ENCODE measurements at regions not wholly inside any gene's neighbourhood (a gene's known extent, or its start where the extent isn't known, plus 50 kb on each side); places are given as distances from the start of the nearest gene placed in this dataset.
"Not testable (repeated sequence)": the region's sequence is repeated elsewhere in the genome, so short reads cannot be mapped to it uniquely, and the experiment has no call there.

DNA sequence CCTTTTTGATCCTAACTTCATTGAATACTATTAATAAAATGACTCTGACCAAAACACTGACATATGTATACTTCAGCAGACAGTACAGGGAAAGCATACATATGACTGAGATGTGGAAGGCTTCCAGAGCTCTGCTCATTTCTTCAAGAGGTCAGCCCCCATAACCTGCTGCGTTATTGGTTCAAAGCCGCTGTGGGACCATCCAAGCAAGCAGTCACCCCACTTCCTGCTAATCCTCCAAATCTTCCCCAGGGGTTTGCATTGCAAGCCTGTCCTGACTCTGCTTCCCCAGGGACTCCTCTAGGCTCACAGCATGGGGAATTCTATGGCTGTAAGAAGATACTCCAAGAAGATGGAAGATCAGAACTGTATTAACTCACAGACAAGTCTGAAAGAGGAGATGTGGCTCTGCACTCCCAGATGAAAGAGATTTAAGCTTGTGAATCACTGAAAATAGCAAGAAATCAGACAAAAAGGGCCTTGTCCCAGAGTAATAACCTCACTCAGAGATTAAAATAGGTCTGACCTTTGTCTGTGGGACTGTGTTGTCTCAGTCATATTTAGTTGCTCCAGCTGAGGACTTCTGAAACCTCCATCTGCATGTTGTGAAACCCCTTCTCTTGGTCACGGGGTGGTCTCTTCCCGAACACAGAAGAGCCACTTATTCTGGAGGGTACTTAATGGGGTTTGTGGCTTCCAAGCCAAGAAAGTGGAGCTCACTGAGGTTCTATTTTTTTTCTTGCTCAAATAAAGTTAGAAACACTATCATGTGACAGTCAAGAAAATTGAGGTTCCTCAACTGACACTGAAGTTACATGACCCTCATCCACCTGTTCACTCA, 101.5 kb upstream of the MARCKS start:
- DNase-seq: no peak

DNA sequence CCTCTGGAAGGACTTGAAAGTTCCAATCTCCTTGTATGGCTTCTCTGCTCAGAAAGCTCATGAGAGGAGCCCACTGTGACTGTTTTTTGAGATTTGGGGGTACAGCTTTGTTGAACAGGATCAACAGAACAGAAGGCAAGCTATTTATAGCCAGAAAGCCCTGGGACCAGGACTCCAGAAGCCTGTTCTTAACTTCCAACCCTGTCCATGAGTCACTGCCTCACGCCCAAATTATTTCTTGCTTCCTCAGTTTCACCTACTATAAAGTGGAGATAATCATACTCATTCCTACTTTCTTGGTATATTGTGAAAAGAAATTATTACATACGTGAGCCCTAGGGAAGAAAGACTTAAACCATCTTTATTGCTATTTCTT, 100.9 kb upstream of the MARCKS start:
- DNase-seq: no peak

DNA sequence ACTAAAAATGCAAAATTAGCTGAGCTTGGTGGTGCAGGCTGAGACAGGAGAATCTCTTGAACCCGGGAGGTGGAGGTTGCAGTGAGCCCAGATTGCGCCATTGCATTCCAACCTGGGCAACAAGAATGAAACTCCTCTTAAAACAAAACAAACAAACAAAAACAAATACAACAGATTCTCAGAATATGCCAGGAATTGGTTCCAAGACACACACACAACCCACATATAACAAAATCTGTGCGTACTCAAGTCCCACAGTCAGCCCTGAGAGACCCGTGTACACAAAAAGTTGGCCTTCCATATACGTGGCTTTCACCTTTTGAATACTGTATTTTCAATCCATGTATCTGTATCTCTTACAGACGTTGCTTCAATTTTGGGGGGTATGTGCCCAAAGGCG, 98.9 kb upstream of the MARCKS start:
- no peak for DNase-seq

DNA sequence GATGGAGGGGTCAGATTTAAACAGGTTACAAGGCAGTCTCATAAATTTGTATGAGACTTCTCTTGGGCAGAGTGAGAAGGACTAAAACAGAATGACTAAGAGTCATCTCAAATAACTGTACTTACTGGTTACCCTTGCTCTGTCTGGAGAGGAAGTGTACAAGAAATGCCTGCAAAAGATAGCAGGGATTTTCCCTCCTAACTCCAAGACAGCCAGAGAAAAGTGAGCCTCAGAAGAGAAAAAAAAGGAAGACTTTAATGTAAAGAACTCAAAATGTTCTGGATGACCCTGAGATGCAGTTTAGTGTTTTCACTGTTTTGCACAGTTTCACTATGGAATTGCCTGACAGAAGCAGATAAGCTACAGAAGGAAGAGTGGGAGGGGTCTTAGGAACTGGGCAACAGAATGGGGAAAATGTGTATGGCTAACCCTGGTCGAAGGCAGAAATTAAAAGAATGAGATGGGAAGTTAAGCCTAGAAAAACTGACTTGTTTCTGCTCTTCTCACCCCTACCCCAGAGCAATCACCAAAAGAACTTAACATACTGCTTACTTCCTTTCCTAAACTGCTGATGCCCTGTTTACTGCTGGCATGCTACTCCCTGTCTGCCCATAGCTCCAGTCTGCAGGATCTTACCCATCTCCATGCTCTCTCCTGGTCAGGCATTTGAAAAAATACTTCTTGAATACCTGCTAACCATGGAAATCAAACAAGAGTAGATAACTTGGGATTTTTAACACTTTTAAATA, 98.1 kb upstream of the MARCKS start:
- DNase-seq: no peak

DNA sequence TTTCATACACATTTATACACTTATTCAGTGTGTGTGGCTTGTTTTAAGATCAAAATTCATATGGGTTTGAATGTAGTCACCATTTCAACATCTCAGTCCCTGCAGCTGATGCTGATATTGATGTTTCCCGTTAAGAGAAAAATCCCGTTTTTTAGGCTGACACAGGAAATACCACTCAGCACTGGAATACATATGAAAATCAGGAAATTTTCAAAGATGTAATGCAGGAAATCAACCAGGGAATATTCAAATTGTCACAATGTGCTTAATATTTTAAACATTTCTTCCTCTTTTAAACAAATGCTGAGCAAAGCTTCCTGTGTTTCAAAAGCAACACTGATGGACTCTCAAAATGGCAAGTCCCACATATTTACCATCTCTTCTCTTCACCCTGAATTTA, 94.5 kb upstream of the MARCKS start:
- no peak for DNase-seq

DNA sequence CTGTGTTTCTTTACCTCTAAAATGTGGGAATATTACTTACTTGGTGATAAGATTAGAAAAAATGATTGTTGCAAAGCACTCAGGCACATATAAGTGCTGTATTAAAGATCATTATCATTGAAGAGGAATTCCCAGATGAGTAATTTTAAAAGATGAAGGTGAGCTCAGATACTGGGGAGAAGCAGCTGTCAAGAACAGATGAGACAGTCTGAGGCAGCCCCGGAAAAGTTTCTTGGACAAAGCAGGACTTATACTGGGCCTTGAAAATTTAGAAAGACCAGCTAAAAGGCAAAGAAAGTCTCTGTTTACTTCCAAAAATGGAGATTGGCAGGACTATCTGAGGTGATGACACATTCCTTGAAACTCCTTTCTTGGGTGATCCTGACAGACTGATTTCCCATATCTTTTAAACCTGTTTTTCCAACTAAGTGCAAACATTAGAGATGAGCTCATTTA, 93.8 kb upstream of the MARCKS start:
- DNase-seq: no peak

DNA sequence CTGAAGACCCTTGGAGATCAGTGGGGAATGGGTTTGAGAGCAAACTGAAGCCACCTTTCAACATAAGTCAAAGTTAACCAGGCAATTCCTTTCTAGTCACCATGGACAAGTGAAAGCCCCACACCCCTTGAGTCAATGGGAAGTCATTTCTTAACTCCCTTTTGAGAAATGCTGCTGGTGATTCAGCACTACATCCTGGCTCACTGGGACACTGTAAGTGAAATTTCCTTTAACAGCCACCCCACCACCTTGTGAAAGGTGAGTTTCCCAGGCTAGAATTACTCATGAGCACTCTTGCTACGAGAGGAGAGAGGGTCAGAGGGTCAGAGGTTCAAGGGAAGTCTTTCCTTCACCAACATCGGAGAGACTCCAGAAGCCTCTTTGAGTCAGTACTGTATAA, 93.3 kb upstream of the MARCKS start:
- no peak for DNase-seq

DNA sequence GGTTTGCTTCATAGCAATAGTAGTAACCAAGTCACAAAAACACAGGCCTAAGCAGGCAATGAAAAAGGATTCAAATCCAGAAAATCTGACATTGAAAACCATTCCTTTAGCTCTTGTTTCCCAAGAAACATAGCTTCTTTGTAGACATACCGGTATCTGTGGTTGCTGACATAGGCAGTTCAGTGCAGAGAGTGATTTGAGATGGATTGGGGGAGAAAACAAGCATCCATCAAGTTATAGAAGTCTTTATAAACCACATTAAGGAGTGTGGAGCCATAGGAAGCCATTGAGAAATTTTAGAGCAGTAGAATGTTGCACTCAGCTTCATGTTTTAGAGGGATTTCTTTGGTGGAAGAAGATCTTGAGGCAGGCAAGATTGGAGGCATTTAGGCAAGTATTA, 91.2 kb upstream of the MARCKS start:
- DNase-seq: no peak

DNA sequence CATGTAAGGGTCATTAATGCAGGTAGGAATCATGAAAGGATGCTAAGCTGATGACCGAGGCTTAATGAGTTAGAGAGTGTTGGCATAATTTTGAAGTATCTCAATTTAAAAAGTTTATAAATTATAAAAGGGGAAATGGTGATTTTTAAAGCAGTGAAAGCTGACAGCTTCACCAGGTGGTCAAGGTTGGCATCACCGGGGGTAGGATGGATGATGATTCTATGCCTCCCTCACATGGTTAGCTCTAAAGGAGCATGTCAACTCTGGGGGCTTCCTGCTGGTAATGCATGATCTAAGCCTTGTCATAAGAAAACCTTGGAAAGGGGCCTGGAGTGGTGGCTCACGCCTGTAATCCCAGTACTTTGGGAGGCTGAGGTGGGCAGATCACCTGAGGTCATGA, 89.2 kb upstream of the MARCKS start:
- no peak for DNase-seq

DNA sequence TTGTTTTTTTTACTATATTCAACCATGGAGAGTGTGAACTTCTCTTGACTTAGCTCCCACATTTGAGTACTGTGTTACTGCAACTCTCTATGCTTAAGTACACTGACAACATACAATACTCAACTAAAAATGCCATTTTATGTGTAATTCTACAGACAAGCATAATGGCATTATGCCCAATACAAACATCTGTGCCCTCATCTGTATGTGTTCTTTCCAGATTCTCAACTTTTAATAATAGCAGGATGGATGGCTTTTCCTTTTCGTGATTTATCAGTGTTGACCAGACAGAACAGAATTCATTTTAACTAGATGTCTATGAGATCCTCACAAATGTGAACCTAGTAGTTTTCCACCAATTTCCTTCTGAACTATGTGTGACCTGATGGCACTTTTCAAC, 84.2 kb upstream of the MARCKS start:
- no peak for DNase-seq

DNA sequence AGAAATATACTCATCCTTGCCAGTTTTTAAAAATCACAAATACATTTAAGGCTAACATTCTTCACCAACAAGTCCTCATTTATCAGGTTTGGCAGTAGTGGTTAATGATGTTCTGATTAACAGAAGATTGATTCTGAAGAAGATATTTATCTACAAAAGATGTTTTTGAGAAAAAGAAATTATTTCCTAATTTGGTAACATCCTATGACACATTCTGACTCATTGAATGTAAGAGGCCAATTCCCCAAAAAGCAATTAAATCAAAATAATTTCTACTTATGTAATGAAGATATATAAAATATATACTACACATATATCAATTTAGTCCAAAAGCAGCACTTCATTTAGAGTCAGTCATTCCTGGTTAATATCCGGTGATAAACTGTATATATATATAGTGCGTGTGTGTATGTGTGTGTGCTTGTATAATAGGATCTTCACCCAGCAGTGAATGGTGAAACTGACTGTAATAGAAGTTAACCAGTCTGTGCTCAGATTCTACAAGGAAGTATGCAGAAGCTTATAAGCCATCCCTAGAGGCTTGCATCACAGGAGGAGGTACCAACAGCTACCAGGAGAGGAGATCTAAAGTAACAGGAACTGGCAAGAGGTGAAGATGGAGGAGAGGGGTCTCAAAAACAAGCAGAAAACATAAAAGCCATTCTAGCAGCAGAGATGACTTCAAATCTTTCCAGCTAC, 82.9 kb upstream of the MARCKS start:
- DNase-seq: no peak

DNA sequence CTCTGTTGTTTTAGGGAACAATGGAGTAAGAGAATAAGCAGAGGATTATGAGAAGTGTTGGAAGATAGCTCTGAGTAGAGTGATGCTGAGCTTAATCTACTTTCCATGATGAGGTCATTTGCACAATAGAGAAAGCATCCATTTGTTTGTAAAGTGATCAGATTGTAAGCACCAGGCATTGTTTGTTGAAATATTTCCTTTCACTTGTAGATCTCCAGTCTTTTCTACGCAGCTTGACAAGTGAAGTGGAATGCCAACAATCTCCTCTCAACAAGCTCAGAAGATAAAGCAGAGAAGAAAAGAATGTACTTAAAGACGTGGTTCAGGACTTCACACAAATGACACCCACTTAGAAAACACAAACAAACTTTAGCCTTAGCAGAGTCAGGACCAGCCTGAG, 80.1 kb upstream of the MARCKS start:
- DNase-seq: no peak

DNA sequence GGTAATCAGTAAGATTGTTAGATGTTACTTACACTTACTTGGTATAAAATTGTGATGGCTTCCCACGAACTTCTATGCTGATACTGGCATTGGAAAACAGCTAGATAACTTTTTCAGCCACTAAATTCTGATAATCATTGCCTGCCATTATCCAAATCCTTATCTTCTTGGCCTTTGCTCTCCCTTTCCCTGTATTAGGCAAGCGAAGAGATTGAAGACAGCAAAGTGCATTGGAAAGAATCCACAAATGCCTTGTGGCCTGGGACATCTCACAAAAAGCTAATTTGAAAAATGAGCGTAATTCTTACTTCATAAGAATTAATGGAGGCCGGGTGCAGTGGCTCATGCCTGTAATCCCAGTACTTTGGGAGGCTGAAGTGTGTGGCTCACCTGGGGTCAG, 79.5 kb upstream of the MARCKS start:
- no peak for DNase-seq

DNA sequence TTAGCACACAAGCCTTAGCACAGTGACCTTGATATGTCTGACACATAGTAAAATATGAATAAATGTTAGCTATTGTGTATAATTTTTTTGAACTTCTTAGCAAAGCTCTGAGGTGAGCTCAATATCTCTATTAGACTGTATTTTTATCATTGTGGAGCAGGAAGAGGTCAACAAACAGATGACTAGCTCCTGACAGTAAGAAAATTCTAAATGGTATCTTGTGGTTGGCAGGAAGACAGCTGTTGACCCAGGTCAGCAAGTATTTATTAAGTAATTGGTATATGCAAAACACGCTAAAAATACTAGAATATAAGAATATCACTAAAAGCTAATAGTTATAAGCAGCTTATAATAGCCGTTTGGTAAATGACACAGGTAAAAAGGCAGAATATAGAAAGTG, 77.5 kb upstream of the MARCKS start:
- DNase-seq: no peak

DNA sequence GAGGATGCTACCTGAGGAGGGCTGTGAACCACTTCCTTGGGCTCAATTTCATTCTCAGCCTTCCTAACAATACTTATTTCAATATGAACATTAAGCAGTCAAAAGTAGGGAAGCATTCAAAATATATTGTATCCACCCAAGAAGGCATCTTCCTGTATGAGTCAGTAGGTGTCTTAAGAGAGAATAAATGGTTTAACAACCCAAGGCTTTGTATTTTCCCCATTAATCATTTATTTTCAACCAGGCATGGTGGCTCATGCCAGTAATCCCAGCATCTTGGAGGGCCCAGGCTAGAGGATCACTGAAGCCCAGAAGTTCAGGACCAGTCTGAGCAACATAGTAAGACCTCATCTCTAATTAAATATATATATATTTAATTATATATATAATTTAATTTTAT, 74.5 kb upstream of the MARCKS start:
- no peak for DNase-seq

DNA sequence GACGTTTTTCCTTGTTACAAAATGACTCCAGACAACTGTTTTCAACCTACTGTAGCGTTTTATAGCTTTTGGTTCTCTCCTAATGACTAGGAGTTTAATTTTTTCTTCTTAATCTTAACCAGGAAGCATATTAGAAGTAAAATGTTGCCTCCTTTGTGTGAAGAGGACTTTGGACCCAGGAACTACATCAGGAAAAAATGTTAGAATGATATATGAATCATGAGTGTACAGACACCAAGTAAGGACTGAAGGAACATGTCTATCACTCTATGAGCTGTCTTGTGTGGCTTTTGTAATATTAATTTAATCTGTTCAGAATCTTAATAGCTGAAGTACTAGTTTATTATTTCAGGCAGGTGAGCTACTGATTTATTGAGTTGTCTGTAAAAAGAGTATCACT, 71.0 kb upstream of the MARCKS start:
- no peak for DNase-seq

DNA sequence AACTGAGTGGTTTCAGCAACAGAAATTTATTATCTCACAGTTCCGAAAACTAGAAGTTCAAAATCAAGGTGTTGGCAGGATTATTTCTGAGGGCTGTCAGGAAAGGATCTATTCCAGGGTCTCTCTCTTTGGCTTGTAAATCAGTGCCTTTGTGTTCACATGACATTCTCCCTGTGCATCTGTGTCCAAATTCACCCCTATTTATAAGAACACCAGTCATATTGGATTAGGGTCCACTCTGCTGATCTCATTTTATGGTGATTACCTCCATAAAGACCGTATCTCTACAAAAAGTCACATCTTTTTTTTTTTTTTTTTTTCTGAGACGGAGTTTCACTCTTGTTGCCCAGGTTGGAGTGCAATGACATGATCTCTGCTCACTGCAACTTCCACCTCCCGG, 68.6 kb upstream of the MARCKS start:
- no peak for DNase-seq

DNA sequence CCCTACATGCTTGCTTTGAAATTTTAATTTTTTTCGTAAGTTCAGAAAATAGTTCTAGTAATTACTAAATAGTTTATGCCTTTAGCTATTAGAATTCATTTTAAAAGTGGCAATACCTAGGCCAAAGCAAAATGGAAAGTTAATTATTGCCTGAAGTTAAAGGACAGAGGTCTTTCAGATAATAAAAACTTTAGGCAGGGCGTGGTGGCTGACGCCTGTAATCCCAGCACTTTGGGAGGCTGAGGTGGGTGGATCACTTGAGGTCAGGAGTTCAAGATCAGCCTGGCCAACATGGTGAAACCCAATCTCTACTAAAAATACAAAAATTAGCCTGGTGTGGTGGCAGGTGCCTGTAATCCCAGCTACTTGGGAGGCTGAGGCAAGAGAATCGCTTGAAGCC, 65.9 kb upstream of the MARCKS start:
- DNase-seq: not testable (repeated sequence)

DNA sequence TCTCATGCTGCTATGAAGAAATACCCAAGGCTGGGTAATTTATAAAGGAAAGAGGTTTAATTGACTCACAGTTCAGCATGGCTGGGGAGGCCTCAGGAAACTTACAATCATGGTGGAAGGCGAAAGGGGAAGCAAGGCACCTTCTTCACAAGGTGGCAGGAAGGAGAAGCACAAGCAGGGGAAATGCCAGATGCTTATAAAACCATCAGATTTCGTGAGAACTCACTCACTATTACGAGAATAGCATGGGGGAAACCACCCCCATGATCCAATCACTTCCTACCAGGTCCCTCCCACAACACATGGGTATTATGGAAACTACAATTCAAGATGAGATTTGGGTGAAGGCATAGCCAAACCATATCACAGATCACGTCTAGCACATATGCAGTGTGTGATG, 61.8 kb upstream of the MARCKS start:
- not testable (repeated sequence) for DNase-seq

DNA sequence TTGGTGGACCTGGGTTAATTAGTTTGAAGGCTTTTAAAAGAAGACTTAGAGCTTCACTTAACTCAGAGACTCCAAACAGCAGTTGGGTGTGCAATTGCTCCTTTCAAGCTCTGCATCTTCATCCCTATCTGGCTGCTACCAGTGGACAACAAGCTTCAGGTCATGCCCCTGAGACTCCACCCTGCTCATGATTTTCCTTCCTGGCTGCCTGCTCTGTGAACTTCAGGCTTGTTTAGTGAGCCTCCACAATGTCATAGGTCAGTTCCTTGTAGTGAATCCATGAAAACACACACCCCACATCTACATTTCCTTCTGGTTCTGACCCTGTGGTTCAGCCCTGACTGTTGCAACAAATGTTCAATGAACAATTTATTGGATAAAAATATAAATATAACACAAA, 61.1 kb upstream of the MARCKS start:
- DNase-seq: no peak

DNA sequence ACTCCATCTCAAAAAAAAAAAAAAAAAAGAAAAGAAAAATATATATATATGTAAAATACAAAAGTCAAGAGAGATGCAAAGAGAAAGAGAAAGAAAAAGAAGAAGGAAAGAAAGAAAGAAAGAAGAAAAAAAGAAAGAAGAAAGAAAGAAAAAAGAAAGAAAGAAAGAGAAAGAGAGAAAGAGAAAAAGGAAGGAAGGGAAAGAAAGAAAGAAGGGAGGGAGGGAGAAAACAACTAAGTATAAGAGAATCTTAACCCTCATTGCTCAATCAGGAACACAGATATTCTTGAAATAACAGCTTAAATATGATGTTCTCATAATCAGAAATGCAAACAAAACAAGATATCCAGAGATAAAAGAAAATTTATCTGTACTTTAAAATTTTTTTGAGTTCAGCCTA, 54.4 kb upstream of the MARCKS start:
- DNase-seq: no peak

DNA sequence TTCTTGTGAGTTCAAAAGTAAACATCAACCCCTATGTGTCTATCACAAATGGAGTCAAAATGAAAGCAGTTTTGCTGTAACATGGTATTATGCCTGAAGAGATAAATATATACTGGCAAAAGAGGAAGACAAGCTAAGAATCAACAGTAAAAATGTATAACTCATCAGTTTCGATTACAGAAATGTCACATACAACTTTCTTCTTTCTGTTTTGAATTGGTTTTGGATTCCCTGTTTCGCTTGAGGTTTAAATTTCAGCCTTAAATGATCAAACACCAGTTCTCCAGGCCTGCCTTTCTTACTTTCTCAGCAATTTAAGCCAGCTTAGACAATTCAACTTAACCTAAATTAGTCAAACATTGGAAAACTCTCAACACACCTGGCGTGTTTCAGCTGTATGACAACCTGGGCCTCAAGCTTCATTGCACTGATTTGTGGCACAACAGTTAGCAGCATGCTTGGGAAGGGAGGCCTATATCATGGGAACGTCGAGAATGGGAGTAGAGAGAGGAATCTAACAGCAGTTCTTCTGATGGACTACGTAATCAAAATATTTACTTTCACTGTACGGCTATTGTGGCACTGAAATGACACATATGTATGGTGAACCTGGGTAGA, 51.9 kb upstream of the MARCKS start:
- no peak for DNase-seq

DNA sequence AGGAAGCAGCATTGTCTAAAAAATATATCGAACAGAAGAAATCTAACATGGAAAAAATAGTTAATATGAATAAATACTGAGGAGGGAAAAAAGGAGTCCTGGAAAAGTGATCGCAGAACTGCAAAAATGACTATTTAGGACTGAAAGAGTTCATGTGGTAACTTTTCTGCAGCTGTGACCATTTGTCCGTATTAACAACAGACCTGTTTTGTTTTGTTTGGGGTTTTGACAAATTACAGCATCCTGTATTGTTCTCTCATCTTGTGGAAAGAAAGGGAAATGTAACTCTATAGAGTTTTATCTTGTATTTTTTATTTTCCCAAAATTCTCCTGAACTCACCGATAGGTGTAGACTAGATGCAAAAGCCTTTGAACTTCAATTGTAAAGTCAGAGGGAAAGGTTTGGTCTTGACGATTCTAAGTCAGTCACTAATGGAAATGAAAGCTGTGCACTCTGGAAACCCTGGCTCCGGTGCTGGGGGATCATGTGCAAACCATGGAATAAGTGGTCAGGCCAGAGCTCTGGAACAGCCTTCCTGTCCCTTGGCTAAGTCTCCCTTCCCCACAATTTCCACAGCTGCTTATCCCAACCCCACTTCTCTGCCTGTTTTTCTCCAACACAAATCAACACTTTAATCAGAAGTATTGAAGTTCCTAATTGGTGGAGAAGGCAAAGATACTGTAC, 51.2 kb upstream of the MARCKS start:
- DNase-seq: no peak

Data from DMS 273 treated with DMSO at 0.1 percent for 48 hours (cell line).